Sigmoid colon (tissue), 6 donors: ENCODE measurements at regions not wholly inside any gene's neighbourhood (a gene's known extent, or its start where the extent isn't known, plus 50 kb on each side); places are given as distances from the start of the nearest gene placed in this dataset.

Experiments
- DNase-seq: peaks from one replicate; pipeline ENCODE4 v3.0.0-alpha.2; 2019
- H3K27ac ChIP-seq, 4 donors: fragments of 200-600 bp; sonication (generic); one replicate each; pipeline ENCODE4 v1.5.1; 2016 to 2019; ENCODE audit warnings: mild to moderate bottlenecking in 1 of 4
- H3K27me3 ChIP-seq, 3 donors: fragments of 200-600 bp; sonication (generic); one replicate each; pipeline ENCODE4 v1.5.1; 2019; ENCODE audit warnings: mild to moderate bottlenecking in 1 of 3
- H3K36me3 ChIP-seq, 4 donors: fragments of 200-600 bp; sonication (generic); one replicate each; pipeline ENCODE4 v1.5.1; 2016 to 2019
- H3K4me1 ChIP-seq, 4 donors: fragments of 200-600 bp; sonication (generic); one replicate each; pipeline ENCODE4 v1.5.1; 2017 to 2019
- H3K4me3 ChIP-seq, 4 donors: fragments of 200-600 bp; sonication (generic); one replicate each; pipeline ENCODE4 v1.5.1; 2017 to 2019; ENCODE audit warnings: mild to moderate bottlenecking in 2 of 4, moderate library complexity in 1 of 4
- H3K9me3 ChIP-seq, 4 donors: fragments of 200-600 bp in 3 of 4; sonication (generic) in 3 of 4; one replicate each; pipeline versions ENCODE4 v1.5.1 to v1.6.1; 2013 to 2019
- CTCF ChIP-seq, 4 experiments: fragments of 450-650 bp in 3 of 4; fragments of 200-600 bp in 1 of 4; IDR thresholded peaks; one replicate each; pipeline ENCODE4 v1.5.1; 2016 to 2019; ENCODE audit warnings: antibody characterized with exemption in 4 of 4, mild to moderate bottlenecking in 3 of 4, moderate library complexity in 2 of 4
- EP300 ChIP-seq, 4 donors: sonication (generic); formaldehyde crosslinking; IDR thresholded peaks; one replicate each; pipeline ENCODE4 v1.6.1; 2017; ENCODE audit warnings: antibody characterized with exemption in 4 of 4
- POLR2A ChIP-seq, 2 donors: fragments of 450-650 bp; IDR thresholded peaks; one replicate each; pipeline ENCODE4 v1.6.1; 2016; ENCODE audit warnings: antibody characterized with exemption in 2 of 2, mild to moderate bottlenecking in 2 of 2, moderate library complexity in 2 of 2
- POLR2AphosphoS5 ChIP-seq, 4 donors: sonication (generic); formaldehyde crosslinking; IDR thresholded peaks; one replicate each; pipeline ENCODE4 v1.6.1; 2017; ENCODE audit warnings: antibody characterized with exemption in 4 of 4
- WGBS, 2 donors: extraction: QIAGEN DNeasy Blood & Tissue Kit; methylation state at CpG; one replicate each; pipeline ENCODE4 v1.1.7; 2013; 5-methylcytosine and 5-hydroxymethylcytosine counted together
- intact Hi-C: fragments of 100-400 bp; cut with DNase I; formaldehyde crosslinking; loops from one replicate; pipeline ENCODE4 v1.15.1; 2023
- donor health status: healthy with polysubstance abuse.
- donor health status: healthy.

- no peak for DNase-seq
- TF ChIP-seq CTCF (IDR thresholded peaks at IDR 0.05) (no peak), POLR2A (IDR thresholded peaks at IDR 0.05) (no peak), EP300 (IDR thresholded peaks at IDR 0.05) (no peak), POLR2AphosphoS5 (IDR thresholded peaks at IDR 0.05) (no peak)
- WGBS, 2 donors = 93 to 96% methylated on average over 2 of the region's 2 CpGs
- Histone ChIP-seq H3K27ac (no peak overlapping the region), H3K4me3 (no peak overlapping the region), H3K4me1 (no peaks in the 10 kb centered on the region), H3K36me3 (no peaks in the 10 kb centered on the region), H3K9me3 (no peaks in the 10 kb centered on the region), H3K27me3 (no peaks in the 10 kb centered on the region)
- intact Hi-C loops = no loop called here
Measured at GRCh38 chr11:111135101-111135500, 110.4 kb upstream of the POU2AF2 start.

GRCh38 chr11:111128076-111128870 lies 117.3 kb upstream of the POU2AF2 start:
- DNase-seq = no peak
- intact Hi-C loops = no loop called here
- WGBS, 2 donors = 58 to 80% methylated on average over 3 of the region's 3 CpGs
- no peaks in the 10 kb centered on the region for H3K27me3 ChIP-seq
- no peak overlapping the region for H3K27ac ChIP-seq
- no peaks in the 10 kb centered on the region for H3K36me3 ChIP-seq
- no peaks in the 10 kb centered on the region for H3K4me1 ChIP-seq
- H3K9me3 ChIP-seq = no peaks in the 10 kb centered on the region
- TF ChIP-seq EP300 (IDR thresholded peaks at IDR 0.05) (no peak), POLR2A (IDR thresholded peaks at IDR 0.05) (no peak), CTCF (IDR thresholded peaks at IDR 0.05) (no peak), POLR2AphosphoS5 (IDR thresholded peaks at IDR 0.05) (no peak)
- no peak overlapping the region for H3K4me3 ChIP-seq

GRCh38 chr11:111124724-111125123 lies 120.8 kb upstream of the POU2AF2 start:
- 68 to 69% methylated on average over 1 of the region's 1 CpG for WGBS, 2 donors
- DNase-seq = no peak
- Histone ChIP-seq H3K4me1 (no peaks in the 10 kb centered on the region), H3K27me3 (no peaks in the 10 kb centered on the region), H3K36me3 (no peaks in the 10 kb centered on the region), H3K27ac (no peak overlapping the region), H3K4me3 (no peak overlapping the region), H3K9me3 (no peaks in the 10 kb centered on the region)
- intact Hi-C loops = no loop called here
- TF ChIP-seq CTCF (IDR thresholded peaks at IDR 0.05) (no peak), POLR2A (IDR thresholded peaks at IDR 0.05) (no peak), EP300 (IDR thresholded peaks at IDR 0.05) (no peak), POLR2AphosphoS5 (IDR thresholded peaks at IDR 0.05) (no peak)

GRCh38 chr11:111123463-111124398 lies 121.8 kb upstream of the POU2AF2 start:
- H3K27ac ChIP-seq = no peak overlapping the region
- DNase-seq = no peak
- no peaks in the 10 kb centered on the region for H3K9me3 ChIP-seq
- no peaks in the 10 kb centered on the region for H3K4me1 ChIP-seq
- intact Hi-C loops = no loop called here
- 44 to 58% methylated on average over 1 of the region's 1 CpG for WGBS, 2 donors
- no peaks in the 10 kb centered on the region for H3K27me3 ChIP-seq
- no peak overlapping the region for H3K4me3 ChIP-seq
- H3K36me3 ChIP-seq = no peaks in the 10 kb centered on the region
- TF ChIP-seq CTCF (IDR thresholded peaks at IDR 0.05) (no peak), POLR2A (IDR thresholded peaks at IDR 0.05) (no peak), EP300 (IDR thresholded peaks at IDR 0.05) (no peak), POLR2AphosphoS5 (IDR thresholded peaks at IDR 0.05) (no peak)
